ENCODE measurements at regions not wholly inside any gene's neighbourhood (a gene's known extent, or its start where the extent isn't known, plus 50 kb on each side); places are given as distances from the start of the nearest gene placed in this dataset.

DNA sequence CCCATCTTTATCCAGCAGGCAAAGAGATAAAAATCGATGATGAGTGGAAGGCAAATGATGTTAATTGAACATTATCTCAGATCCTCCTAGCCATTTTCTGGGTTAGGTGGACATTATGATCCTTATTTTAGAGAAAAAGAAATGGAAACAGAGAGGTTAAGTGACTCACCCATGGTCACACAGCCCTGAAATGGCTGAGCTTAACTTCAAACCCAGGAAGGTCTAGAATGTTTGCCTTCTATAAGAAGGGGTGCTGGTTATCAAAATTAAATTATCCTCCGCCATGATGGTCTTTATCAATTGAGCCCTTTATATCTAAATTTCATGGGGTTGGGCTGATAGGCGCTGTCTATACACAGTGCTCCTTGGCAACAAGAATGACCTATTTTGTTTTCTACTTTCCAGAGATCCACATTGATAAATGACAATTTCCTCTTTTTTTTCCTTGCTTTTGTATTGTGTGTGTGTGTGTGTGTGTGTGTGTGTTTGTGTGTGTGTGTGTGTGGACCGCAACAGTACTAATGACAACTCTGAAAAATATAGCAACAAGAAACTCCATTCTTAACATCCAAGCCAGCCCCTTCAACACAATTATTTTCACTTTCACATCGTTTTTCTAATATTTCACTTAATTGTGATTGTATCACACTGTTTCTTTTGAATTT, 571.9 kb downstream of the VRK1 start:
- DNase-seq = no peak

DNA sequence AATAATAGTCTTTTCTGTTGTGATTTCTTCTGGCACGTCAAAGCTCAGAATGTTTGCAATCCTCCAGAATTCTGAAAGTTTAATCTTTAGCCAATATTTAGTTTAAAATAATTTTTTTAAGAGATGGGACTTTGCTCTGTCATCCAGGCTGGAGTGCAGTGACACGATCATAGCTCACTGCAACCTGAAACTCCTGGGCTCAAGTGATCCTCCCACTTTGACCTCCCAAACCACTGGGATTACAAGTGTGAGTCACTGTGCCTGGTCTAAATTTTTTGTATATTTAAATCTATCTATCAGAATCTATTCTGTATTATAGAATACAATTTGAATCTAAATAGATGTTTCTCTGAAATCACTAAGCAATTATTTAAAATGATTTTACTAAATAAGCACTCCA, 572.7 kb downstream of the VRK1 start:
- DNase-seq = no peak

DNA sequence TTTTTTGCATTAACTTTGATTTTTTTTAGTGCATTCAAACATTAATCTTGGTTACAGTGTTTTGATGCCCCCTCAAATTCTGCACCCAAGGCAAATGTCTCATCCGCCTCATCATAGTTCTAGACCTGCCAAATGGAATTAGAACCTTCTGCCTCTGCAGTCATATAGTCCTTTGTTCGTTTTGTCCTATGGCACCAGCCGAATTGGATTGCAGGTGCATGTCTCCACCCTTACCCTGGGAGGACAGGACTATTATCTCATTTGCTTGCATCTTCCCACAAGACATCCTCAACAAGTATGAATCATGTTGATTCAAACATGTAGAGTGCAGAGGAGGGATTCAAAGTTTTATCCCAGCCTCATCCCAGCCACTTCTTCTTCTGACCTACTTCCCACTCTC, 579.1 kb downstream of the VRK1 start:
- DNase-seq = no peak

DNA sequence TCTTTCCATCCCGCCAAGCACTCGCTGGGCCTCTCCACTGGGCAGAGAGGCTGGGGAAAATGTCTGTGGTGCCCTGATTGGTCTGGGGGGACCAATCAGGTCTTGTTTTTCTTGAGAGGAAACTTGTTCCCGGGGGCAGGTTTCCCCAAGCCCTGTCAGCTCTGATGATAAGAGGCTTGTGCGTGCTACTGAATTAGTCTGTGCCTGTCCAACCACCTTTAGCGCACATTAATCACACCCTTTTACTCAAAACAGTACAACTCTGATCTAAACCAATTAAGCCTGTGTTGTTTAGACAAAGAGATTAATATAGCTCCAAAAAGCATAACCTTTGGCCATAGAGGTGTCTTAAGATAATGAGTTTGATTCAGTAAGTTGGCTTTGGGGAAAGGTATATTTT, 580.4 kb downstream of the VRK1 start:
- no peak for DNase-seq

DNA sequence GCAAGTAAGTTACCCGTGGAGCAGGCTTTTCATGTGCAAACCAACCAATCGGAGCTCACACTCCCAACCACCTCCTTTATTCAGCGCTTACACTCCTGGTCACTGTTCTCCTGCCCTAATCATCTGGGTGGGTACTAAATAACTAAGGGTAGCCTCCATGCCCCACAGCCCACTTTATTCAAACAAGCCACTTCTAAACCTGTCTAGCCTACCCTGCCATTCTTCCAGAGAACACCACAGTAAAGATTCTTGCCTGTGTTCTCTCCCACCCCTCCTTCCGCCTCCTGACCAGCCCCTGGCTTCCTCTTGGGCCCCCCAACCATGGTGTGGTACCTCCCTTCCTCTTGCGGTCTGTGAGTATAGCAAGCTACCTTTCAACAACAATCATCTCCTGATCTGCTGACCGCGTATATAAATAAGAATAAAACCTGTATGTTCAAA, 581.9 kb downstream of the VRK1 start:
- no peak for DNase-seq

DNA sequence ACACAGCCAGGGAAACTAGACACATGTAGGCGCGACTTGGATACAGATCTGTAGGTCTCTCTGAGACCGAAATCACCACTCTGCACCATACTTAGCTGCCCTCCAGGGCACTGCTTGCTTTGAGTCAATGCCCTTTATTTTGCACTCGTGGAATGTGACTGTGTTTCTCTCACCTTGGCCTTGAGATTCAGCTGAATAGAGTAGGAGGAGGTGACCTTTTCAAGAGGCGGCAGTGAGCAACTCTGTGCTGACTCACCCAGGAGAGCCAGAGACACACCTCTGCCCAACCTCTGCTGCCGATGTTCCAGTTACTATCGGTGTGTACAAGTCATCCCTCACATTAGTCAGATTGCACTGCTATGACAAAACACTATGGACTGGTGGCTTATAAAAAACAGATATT, 583.4 kb downstream of the VRK1 start:
- no peak for DNase-seq

DNA sequence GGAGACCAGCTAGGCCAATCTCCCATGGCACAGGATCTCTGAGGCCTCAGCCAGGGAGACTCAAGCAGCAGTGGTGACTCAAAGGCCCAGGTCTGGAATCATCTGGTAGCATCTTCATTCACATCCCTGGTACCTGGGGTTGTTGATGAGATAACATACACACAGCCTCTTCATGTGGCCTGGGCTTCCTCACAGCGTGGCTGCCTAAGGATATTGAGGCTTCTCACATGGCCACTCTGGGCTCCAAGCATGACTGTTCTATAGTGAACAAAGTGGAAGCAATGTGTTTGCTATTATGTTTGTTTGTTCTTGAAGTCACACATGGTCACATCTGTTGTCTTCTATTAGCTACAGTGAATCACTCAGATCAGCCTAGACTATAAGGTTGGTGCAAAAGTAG, 584.1 kb downstream of the VRK1 start:
- no peak for DNase-seq

DNA sequence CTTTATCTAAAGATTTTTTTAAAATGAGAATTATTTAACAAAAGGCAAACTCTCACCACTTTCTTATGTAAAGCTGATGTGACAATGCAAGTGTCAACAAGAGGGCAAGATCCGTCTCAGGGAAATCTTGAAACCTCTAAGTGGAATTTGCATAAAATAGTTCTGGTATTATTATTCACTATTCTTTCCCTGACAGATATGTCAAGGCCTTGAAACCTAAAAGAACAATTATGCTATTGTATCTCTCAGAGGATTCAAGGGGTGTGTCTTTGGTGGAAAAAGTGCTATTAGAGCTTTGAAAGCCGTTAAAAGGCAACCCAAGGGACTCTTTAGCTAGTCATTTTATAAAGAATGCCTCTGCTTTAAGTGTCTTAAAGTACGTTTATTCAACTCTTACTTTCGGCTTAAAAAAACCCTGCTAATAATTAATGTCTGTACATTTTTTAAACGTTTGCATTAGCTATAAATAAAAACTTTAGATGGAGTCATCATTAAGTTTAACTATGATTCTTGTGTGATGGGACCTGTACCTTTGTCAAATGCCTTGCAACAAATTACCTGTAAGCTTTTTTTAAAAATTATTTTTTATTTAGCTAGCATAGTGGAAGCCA, 585.5 kb downstream of the VRK1 start:
- no peak for DNase-seq

DNA sequence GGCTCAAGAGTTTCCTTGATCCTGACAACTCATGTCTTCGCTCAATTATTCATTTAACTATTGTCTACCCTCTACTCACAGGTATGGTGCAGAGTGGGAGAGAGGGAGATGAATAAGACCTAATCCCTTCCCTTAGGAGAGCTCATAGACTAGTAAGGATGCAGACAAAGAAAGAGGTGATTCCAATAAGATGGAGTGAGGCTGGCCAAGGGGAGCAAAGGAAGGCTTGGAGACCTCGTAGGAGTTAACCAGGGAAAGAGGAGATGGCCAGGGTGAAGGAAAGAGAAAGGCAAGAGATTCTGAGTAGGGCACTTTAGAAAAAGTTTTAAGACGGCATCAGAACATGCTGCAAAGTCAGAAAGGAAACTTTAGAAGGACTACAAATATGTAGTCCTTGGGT, 588.5 kb downstream of the VRK1 start:
- DNase-seq = no peak

DNA sequence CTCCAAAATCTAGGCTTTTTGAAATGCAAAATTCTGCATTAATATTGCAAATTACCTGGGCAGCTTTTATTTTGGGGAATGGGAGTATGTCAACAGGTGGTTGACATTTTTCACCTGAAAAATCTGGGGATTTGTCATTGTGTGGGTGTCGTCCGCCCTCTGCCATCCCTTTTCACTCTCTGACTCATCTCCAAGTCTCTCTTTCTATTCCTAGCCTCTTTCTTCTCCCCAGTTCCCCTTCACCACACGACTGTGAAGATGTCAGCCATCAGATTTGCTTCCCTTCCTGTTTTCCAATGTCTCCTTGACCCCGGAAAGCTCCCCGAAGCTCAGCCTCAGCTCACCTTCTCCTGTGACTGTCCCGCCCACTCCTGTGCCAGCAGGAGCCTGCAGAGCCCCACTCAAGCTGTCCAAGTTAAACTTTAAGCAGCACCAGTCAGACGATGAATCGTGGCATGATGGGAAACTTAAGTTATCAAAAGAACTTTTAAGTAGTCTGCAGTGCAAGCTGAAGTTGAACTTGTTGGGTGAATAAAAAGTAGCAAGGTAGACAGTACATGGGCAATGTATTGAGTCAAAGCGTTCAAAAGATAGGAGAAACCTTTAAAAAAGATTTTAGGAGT, 590.2 kb downstream of the VRK1 start:
- DNase-seq = no peak

DNA sequence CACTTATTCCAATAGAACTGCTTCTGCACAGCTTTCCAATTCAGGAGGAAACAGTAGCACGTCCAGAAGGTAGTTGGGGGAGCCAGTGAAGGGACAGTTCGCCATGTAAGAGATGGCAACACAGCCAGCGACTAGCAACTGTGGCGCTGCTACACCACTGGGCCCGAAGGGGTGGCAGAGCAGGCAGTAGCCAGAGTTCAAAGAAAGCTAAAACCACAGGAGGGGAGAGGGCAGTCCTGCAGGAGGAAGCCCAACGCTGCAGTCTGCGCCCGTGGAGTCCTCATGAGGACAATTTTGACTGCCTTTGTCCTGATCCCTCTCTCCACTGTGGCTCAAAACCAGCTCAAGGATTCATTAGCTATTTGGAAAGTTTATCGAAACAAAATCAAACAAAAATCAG, 591.2 kb downstream of the VRK1 start:
- no peak for DNase-seq

DNA sequence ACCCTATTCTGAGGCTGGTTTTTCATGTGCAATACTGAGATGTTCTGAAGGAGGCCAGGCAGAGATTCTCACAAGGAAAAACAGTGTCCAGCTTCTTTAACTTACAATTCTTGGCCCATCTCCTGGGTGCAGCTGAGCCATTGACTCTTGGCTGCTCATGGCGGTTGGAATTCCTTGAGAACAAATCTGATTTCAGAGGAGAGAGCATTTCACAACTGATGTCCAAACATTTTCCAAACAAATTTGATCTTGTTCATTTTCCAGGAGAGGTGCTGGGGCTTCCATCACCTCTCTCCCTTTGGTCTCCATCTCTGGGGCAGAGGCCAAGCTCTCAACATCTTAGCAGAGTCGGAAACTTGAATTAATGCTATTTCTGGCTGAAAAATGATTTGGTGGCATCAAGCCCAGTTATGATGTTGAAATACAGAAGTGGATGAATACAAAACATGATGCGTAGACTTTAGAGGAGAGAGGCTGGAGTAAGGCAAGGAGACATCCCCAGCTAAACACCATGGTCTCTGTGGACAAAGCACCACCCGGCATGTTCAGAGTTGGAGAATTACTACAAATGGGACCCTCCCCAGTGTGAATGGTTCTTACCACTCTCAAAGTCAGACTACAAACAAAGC, 593.0 kb downstream of the VRK1 start:
- no peak for DNase-seq

DNA sequence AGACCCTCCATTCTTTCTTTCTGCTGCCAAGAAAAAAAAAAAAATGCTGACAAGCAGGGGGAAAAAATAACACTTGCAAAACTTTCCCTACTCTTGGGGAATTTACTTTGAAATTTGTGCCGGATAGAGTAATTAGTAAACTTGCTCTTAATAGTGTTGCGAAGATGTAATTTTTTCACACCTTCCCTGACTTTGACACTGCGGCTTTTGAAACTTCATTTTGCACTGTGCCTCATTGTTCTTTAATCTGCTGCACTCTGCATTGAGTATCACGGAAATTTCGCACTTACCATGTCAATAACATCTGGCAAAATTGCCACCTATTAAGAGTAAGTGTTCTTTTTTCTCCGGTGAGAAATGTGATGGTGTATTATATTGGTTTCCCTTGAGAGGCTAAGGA, 596.1 kb downstream of the VRK1 start:
- DNase-seq = no peak

DNA sequence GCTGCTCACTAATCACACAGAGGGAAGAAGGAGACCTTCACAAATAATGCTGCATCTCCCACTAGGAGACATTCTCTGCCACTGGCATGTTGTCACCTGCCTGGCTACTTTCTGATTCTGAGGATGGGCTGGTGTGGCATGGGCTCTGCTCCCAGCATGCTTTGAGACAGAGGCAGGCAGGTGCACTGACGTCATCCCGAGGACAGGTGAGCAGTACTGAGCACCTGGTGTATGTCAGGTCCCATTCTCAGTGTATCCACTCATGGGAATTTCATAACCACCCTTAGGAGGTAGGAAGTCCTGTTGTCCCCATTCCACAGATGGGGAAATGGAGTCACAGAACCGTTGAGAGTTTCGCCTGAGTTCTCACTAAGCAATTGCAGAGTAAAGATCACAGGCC, 597.9 kb downstream of the VRK1 start:
- no peak for DNase-seq

DNA sequence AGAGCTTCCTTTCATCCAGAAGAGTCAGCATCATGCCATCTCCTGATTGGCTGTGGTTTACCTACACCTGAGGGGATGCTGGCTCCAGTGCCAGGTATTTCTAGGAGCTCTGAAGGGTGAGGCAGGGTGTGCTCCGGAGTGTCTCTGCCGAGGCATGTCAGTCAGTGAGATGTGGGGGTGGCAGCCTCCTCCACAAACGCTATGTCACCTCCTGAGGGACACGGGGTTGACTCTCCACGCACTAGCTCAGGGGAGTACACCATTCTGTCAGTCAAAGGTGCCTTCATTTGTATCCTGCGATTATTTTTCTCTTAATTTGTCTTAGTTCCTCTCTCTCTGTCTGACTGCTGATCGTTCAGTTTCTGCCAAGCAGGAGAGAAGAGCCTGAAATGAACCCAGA, 604.5 kb downstream of the VRK1 start:
- DNase-seq = no peak

DNA sequence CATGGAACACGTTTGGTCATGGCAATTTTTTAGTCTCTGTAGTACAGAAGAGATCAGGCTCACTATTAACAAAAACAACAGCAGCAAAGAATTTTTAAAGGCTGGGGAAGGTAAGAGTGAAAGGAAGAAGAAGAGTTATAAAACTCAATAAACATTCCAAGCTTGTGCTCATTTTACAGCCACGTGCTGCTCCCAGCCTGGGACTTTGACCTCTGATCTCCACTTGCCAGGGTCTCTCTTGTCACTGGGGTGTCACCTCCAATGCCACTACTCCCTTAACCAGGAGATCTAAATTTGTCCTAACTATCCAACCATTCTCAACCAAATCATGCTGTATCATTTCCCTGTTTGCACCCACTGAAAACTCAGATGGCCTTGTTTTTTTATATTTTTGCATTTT, 605.1 kb downstream of the VRK1 start:
- DNase-seq = no peak

DNA sequence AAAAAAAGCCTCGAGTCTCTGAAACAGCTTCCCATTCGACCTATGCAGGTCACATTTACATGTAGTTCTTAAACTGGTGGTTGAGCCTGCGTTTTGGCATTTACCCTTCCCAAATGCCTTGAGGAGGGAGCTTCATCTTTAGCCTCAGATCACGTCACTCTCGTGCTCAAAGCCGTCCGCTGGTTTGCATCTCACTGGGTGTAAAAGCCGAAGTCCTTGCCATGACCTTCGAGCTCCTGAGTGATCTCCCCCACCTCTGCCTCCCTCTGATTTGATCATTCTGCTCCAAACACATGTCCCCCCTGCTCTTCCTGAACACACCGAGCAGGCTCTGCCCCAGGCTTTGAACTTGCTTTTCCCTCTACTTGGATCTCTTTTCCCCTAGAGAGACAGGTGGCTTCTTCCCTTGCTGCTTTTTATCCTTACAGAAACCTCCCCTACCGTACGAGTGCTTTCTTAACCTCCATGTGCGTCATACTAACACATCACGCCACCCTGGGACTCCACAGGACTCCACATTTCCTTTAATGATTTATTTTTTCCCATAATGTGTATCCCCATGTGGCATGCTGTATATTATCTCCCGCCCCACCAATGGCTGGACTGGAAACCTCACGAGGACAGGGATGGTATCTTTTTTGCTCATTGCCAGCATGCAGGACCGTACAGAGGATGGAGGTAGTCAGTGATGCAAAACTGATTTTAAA, 610.7 kb downstream of the VRK1 start:
- no peak for DNase-seq

DNA sequence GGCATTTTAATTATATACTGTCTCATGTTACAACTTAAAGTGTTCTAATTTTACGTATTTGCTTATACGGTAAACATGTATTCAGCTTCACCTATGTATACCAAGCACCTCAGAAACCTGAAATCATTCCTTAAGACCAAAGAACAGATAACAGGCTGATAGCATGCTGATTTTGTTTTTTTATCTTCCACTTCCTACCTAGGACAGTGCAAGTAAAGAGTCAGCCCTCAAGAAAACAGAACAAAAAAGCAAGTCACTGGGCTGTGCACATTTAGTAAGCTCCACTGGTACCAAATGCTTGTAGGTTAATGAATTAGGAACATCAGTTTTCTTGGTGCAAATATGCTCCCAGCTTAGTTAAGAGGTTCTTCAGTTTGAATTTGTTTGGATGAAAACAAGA, 611.3 kb downstream of the VRK1 start:
- no peak for DNase-seq

DNA sequence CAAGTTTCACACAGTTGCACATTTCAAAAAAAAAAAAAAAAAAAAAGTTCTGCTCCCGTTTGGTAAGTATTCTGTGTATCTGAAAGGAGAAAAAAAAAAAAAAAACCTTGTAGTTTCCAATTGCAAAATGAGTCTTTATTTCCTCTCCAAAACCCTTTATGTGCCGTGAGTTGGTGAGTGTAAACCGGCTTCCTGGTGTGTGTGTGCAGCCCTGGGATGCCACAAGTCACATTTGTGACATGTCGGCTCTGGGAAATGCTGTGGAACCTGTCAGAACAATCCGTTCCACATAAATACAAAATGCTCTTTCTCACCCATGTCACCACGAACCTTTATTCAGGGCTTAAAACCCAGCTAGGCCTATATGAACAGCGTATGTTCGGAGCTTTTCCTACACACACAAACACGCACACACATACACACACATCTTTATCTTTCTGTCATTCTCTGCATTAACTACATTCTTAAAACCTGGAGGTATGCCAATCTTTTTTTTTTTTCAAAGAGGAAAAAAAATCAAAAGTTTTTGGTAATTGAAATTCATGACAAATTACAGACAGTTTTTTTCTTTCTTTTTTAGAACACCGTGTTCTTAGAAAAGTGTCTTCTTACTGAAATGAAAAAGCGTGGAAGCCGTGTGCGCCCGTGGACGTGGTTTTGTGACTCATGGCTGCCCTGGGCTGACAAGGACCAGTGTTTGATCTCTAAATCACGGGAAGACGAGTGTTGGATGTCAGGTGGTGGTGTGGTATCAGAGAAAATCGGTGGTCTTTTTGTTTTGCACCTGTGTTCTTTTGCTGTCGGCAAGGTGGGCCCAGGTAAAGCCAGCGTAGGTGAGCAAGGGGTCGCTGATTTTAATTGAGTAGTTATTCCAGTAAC, 612.0 kb downstream of the VRK1 start:
- DNase-seq = no peak

DNA sequence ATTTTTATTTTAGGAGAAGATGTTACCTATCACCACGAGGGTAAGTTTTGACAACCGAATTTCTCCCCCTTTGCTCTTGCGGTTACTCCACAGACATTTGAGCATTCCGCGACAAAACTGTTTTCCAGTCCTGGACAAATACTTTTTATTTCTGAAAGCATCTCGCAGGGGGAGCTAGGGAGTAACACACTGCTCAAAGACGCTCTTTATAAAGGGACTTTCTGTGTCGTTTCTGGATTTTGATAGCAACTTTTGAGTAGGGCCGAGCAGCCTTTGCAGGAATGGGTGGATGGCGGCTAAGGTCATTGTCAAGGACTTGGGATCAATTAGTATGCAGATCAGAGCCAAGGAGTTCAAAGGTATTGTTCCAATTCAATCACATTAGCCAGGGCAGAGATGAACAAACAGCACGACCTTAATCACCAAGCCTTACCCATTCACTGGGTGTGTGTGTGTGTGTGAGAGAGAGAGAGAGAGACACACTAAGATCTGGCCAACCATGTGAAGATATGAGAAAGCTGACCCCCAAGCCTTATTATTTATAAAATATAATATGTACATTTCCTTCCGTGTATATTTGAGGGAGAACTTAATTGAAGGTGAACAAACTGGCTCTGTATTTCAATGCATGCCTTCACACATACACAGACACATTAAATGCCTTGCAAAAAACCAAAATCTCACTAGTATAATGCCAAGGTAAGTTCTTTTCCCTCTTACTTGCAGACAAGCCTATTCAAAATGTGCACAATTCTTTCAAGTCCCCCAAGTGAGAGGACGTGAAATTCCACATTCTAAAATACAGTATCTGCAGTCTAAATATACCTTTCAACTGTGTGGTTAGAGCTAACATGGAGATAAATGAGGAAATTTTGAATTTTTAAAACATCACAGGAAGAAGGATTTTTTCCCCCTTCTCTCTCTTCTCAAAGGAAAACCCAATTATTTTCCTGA, 613.8 kb downstream of the VRK1 start:
- DNase-seq = no peak

DNA sequence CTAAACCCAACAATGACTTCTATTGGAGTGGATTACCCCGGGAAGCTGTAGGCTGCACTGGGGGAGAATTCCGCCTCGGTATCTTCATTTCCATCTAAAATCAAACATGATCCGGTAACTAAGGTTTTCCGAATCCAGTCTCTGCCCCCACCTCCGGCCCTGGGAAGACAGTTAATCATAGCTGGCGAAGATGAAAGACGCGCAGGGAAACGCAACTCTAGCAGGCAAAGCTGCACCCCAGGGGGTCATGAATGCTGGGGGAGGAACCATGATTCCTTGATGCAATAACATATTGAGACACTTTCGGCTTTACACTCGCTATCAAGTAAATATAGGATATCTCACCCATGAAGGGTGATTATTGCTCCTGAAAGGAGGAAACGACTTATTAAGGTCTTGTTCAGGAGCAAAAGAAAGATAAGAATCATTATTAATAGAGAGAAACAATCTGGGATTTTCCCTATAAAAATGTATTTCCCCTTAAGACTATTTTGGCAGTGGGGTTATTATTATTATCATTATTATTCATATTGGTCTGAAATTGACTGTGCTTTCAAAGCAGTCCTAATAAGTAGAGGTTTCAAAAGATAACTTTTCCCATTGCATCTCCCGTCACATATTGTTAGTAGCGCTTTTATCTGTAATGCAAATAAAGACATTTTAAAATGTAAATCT, 614.9 kb downstream of the VRK1 start:
- no peak for DNase-seq

Data from GF-D8 (cell line).